H1 (cell line): ENCODE measurements at regions not wholly inside any gene's neighbourhood (a gene's known extent, or its start where the extent isn't known, plus 50 kb on each side); places are given as distances from the start of the nearest gene placed in this dataset.

ENCODE experiments used
- CTCF ChIA-PET: fragments of 300-600 bp; sonication (Branson Sonifier 250); formaldehyde crosslinking; loops from one replicate; lab custom pipeline; 2021; ENCODE audit not compliant: partially characterized antibody; lab: Charles Lee
- POLR2A ChIA-PET: fragments of 300-600 bp; sonication (Branson Sonifier 250); formaldehyde crosslinking; loops from one replicate; lab custom pipeline; 2021; ENCODE audit warnings: inconsistent platforms; ENCODE audit not compliant: partially characterized antibody; lab: Charles Lee
- DNase-seq, 2 experiments: peaks; one replicate each; pipeline versions ENCODE4 v3.0.0 to v3.0.0-alpha.2; 2010 to 2022; ENCODE audit warnings: low spot score in 2 of 2, low read depth in 1 of 2, mixed read lengths in 1 of 2
- FAIRE-seq: peaks from 2 replicates; lab custom pipeline; 2011; peaks lifted over from hg19 to GRCh38; lab: Jason Lieb, UNC
- H2AFZ ChIP-seq: 2 replicates; pipeline ENCODE4 v1.8.1; 2012; ENCODE audit warnings: low read length, inconsistent platforms
- H2AK5ac ChIP-seq: 2 replicates; pipeline ENCODE4 v1.6.1; 2013; ENCODE audit warnings: low read depth, low read length
- H2BK120ac ChIP-seq: replicated peaks from 2 replicates; pipeline ENCODE3; 2013; ENCODE audit warnings: low read depth, low read length, inconsistent platforms
- H2BK12ac ChIP-seq: 2 replicates; pipeline ENCODE4 v1.6.1; 2013; ENCODE audit warnings: low read depth, low read length
- H2BK15ac ChIP-seq: 2 replicates; pipeline ENCODE4 v1.6.1; 2013; ENCODE audit warnings: low read length
- H2BK20ac ChIP-seq: 2 replicates; pipeline ENCODE4 v1.6.1; 2013; ENCODE audit warnings: low read length
- H2BK5ac ChIP-seq: 2 replicates; pipeline ENCODE4 v1.6.1; 2013; ENCODE audit warnings: low read depth, low read length
- H3K14ac ChIP-seq: 2 replicates; pipeline ENCODE4 v1.6.1; 2013; ENCODE audit warnings: inconsistent platforms; ENCODE audit not compliant: insufficient read length
- H3K18ac ChIP-seq: 2 replicates; pipeline ENCODE4 v1.6.1; 2013; ENCODE audit warnings: low read length; ENCODE audit errors: extremely low read depth
- H3K23ac ChIP-seq: 2 replicates; pipeline ENCODE4 v1.6.1; 2013; ENCODE audit warnings: inconsistent platforms; ENCODE audit not compliant: insufficient read length
- H3K23me2 ChIP-seq: 2 replicates; pipeline ENCODE4 v1.6.1; 2013; ENCODE audit warnings: low read depth, low read length
- H3K27ac ChIP-seq: 2 replicates; pipeline ENCODE4 v1.6.1; 2011; ENCODE audit warnings: low read depth, low read length, inconsistent platforms
- H3K27me3 ChIP-seq, 4 experiments: replicated peaks in 1 of 4; 1 replicate in 1 of 4; 2 replicates in 3 of 4; pipeline versions ENCODE4 v1.6.1 to v1.8.1; 2011 to 2013; ENCODE audit warnings: low read length in 3 of 4, mild to moderate bottlenecking in 3 of 4, inconsistent platforms in 2 of 4, mixed read lengths in 2 of 4, moderate library complexity in 1 of 4; ENCODE audit not compliant: control insufficient read depth in 3 of 4, insufficient read depth in 3 of 4; ENCODE audit errors: extremely low read depth in 1 of 4
- H3K36me3 ChIP-seq, 4 experiments: 2 replicates each; pipeline versions ENCODE4 v1.6.1 to v1.8.1; 2011 to 2013; ENCODE audit warnings: mild to moderate bottlenecking in 4 of 4, low read length in 3 of 4, moderate library complexity in 2 of 4, control low read depth in 1 of 4, inconsistent platforms in 1 of 4; ENCODE audit not compliant: insufficient read depth in 4 of 4, control insufficient read depth in 2 of 4
- H3K4ac ChIP-seq: replicated peaks from 2 replicates; pipeline ENCODE3; 2013; ENCODE audit warnings: low read length, low read depth, mixed read lengths, inconsistent platforms; ENCODE audit not compliant: insufficient read length
- H3K4me1 ChIP-seq, 4 experiments: replicated peaks in 1 of 4; 1 replicate in 1 of 4; 2 replicates in 3 of 4; pipeline versions ENCODE4 v1.6.1 to v1.8.1; 2011 to 2013; ENCODE audit warnings: low read length in 3 of 4, inconsistent platforms in 2 of 4, mixed read lengths in 1 of 4; ENCODE audit not compliant: insufficient read depth in 4 of 4, control insufficient read depth in 3 of 4
- H3K4me2 ChIP-seq, 2 experiments: 2 replicates each; pipeline versions ENCODE4 v1.6.1 to v1.8.1; 2011 to 2013; ENCODE audit warnings: low read depth in 2 of 2, low read length in 2 of 2, control low read depth in 1 of 2, inconsistent platforms in 1 of 2, mild to moderate bottlenecking in 1 of 2; ENCODE audit not compliant: insufficient read depth in 1 of 2
- H3K4me3 ChIP-seq, 4 experiments: fragments of 200-600, 300-600 bp in 1 of 4; sonication (generic), shearing (Covaris generic), sonication (Bioruptor Twin) in 1 of 4; 2 replicates each; pipeline versions ENCODE4 v1.5.1 to v1.8.1; 2011 to 2016; ENCODE audit warnings: low read length in 4 of 4, low read depth in 3 of 4, control low read depth in 2 of 4, inconsistent platforms in 2 of 4, mild to moderate bottlenecking in 2 of 4, mixed read lengths in 1 of 4, moderate library complexity in 1 of 4; ENCODE audit not compliant: insufficient read depth in 2 of 4; ENCODE audit errors: extremely low read depth in 1 of 4
- H3K56ac ChIP-seq: replicated peaks from 2 replicates; pipeline ENCODE3; 2013; ENCODE audit warnings: low read depth, mild to moderate bottlenecking, mixed read lengths, low read length, inconsistent platforms; ENCODE audit not compliant: insufficient read length
- H3K79me1 ChIP-seq: 2 replicates; pipeline ENCODE4 v1.6.1; 2013; ENCODE audit warnings: low read depth, low read length, control low read depth
- H3K79me2 ChIP-seq, 2 experiments: 2 replicates each; pipeline versions ENCODE4 v1.6.1 to v1.8.1; 2012 to 2013; ENCODE audit warnings: low read length in 2 of 2, mild to moderate bottlenecking in 2 of 2, inconsistent platforms in 1 of 2; ENCODE audit not compliant: insufficient read depth in 2 of 2, control insufficient read depth in 1 of 2
- H3K9ac ChIP-seq, 4 experiments: replicated peaks in 1 of 4; 1 replicate in 1 of 4; 2 replicates in 3 of 4; pipeline versions ENCODE4 v1.6.1 to v1.8.1; 2011 to 2013; ENCODE audit warnings: low read depth in 3 of 4, low read length in 3 of 4, control low read depth in 2 of 4, mild to moderate bottlenecking in 2 of 4, moderate library complexity in 2 of 4, inconsistent platforms in 1 of 4; ENCODE audit errors: extremely low read depth in 1 of 4
- H3K9me3 ChIP-seq, 2 experiments: 2 replicates each; pipeline versions ENCODE4 v1.6.1 to v1.8.1; 2012 to 2013; ENCODE audit warnings: mild to moderate bottlenecking in 2 of 2, moderate library complexity in 2 of 2, control low read depth in 1 of 2, inconsistent platforms in 1 of 2, low read depth in 1 of 2, low read length in 1 of 2, mixed read lengths in 1 of 2; ENCODE audit not compliant: insufficient read depth in 2 of 2
- H4K20me1 ChIP-seq, 2 experiments: replicated peaks in 1 of 2; 2 replicates each; pipeline versions ENCODE3 to v1.8.1; 2011 to 2013; ENCODE audit warnings: inconsistent platforms in 2 of 2, low read length in 2 of 2, mild to moderate bottlenecking in 1 of 2; ENCODE audit not compliant: insufficient read depth in 2 of 2, control insufficient read depth in 1 of 2
- H4K5ac ChIP-seq: 2 replicates; pipeline ENCODE4 v1.6.1; 2013; ENCODE audit warnings: low read length, low read depth, mixed read lengths, inconsistent platforms; ENCODE audit not compliant: insufficient read length
- H4K8ac ChIP-seq: 2 replicates; pipeline ENCODE4 v1.8.0; 2013; ENCODE audit warnings: mild to moderate bottlenecking, moderate library complexity, low read length, inconsistent platforms; ENCODE audit not compliant: insufficient read depth; ENCODE audit errors: extremely low read depth
- H4K91ac ChIP-seq: replicated peaks from 2 replicates; pipeline ENCODE3; 2013; ENCODE audit warnings: low read length, mixed read lengths, inconsistent platforms; ENCODE audit not compliant: insufficient read length
- CBX8 ChIP-seq: fragments of 300-800, 300-1000 bp; sonication (generic); IDR thresholded peaks from 2 replicates; pipeline ENCODE4 v1.7.1; 2016; ENCODE audit warnings: low read depth, low read length, borderline replicate concordance
- CHD1 ChIP-seq: IDR thresholded peaks from 2 replicates; pipeline ENCODE4 v1.6.1; 2012; ENCODE audit warnings: low read depth, low read length, improper control_type of control experiment
- KDM4A ChIP-seq: IDR thresholded peaks from one replicate; pipeline ENCODE4 v1.7.1; 2012; ENCODE audit warnings: low read depth, mild to moderate bottlenecking, moderate library complexity, low read length, inconsistent platforms; ENCODE audit not compliant: severe bottlenecking
- RBBP5 ChIP-seq: IDR thresholded peaks from 2 replicates; pipeline ENCODE4 v1.7.1; 2012; ENCODE audit warnings: low read depth, mild to moderate bottlenecking, inconsistent platforms, low read length, moderate library complexity, borderline replicate concordance
- RXRA ChIP-seq: IDR thresholded peaks from 2 replicates; pipeline ENCODE4 v1.6.1; 2011; ENCODE audit warnings: low read depth, mild to moderate bottlenecking, low read length, moderate library complexity; ENCODE audit not compliant: insufficient read depth
- SRF ChIP-seq: IDR thresholded peaks from 2 replicates; pipeline ENCODE4 v1.6.1; 2011; ENCODE audit warnings: mild to moderate bottlenecking, low read depth, low read length, moderate library complexity
- SUZ12 ChIP-seq: fragments of 200-600 bp; sonication (generic); IDR thresholded peaks from 2 replicates; pipeline ENCODE4 v1.6.1; 2012; ENCODE audit warnings: mild to moderate bottlenecking, inconsistent platforms, low read length, moderate library complexity, mixed read lengths
- YY1 ChIP-seq: IDR thresholded peaks from 2 replicates; pipeline ENCODE4 v1.6.1; 2011; ENCODE audit warnings: low read depth, mild to moderate bottlenecking, low read length
- WGBS, 2 experiments: shearing (Covaris generic) in 1 of 2; methylation state at CpG; one replicate each; pipeline versions ENCODE4 v1.1.6 to v1.1.7; 2013 to 2015; ENCODE audit warnings: low lambda C conversion rate in 2 of 2, mixed read lengths in 2 of 2, inconsistent platforms in 1 of 2, low coverage in 1 of 2, missing lambda C conversion rate in 1 of 2; ENCODE audit not compliant: insufficient replicate concordance in 2 of 2, insufficient coverage in 1 of 2, insufficient read length in 1 of 2; ENCODE audit errors: extremely low coverage in 1 of 2, missing lambda C conversion rate in 1 of 2; 5-methylcytosine and 5-hydroxymethylcytosine counted together

GRCh38 chr1:233549917-233550316, 64.0 kb upstream of the KCNK1 start:
- Histone ChIP-seq H2BK5ac (no peak overlapping the region), H3K4me2 (no peak overlapping the region), H3K4me3 (no peak overlapping the region), H3K56ac (no peak overlapping the region), H2AK5ac (no peak overlapping the region), H3K27ac (no peak overlapping the region), H3K18ac (no peak overlapping the region), H3K9me3 (no peaks in the 10 kb centered on the region), H2BK12ac (no peak overlapping the region), H4K8ac (no peak overlapping the region), H4K91ac (no peak overlapping the region), H2BK120ac (no peak overlapping the region), H3K27me3 (no peaks in the 10 kb centered on the region), H3K14ac (no peak overlapping the region), H3K9ac (no peak overlapping the region), H4K5ac (no peak overlapping the region), H2BK15ac (no peak overlapping the region), H3K23ac (no peak overlapping the region), H3K79me1 (no peaks in the 10 kb centered on the region), H3K23me2 (no peaks in the 10 kb centered on the region), H3K36me3 (no peaks in the 10 kb centered on the region), H3K79me2 (no peaks in the 10 kb centered on the region), H2AFZ (no peak overlapping the region), H4K20me1 (no peaks in the 10 kb centered on the region), H3K4me1 (no peaks in the 10 kb centered on the region), H2BK20ac (no peak overlapping the region), H3K4ac (no peak overlapping the region)
- TF ChIP-seq CHD1 (no peak), CBX8 (no peak), YY1 (no peak), RXRA (no peak), SRF (no peak), RBBP5 (no peak), SUZ12 (no peak), KDM4A (no peak)
- ChIA-PET POLR2A (no interaction called here), CTCF (no interaction called here)
- 91% methylated on average over 3 of the region's 3 CpGs; no CpG with 5 or more reads in 1 of the 2 experiments for WGBS, 2 experiments
- no peak for FAIRE-seq
- DNase-seq: no peak
